Uterus (tissue), 2 donors: ENCODE measurements at regions not wholly inside any gene's neighbourhood (a gene's known extent, or its start where the extent isn't known, plus 50 kb on each side); places are given as distances from the start of the nearest gene placed in this dataset.

ENCODE experiments used
- CTCF ChIP-seq, 4 experiments: fragments of 200-600 bp in 2 of 4; fragments of 450-650 bp in 2 of 4; sonication (generic) in 2 of 4; IDR thresholded peaks; one replicate each; pipeline ENCODE4 v1.5.1; 2016 to 2019; ENCODE audit warnings: antibody characterized with exemption in 4 of 4, mild to moderate bottlenecking in 2 of 4, moderate library complexity in 1 of 4
- POLR2A ChIP-seq, 2 donors: fragments of 450-650 bp; IDR thresholded peaks; one replicate each; pipeline ENCODE4 v1.6.1; 2016; ENCODE audit warnings: antibody characterized with exemption in 2 of 2, mild to moderate bottlenecking in 1 of 2, moderate library complexity in 1 of 2

GRCh38 chr5:121795511-121795910 is 56.2 kb upstream of the FTMT start:
- TF ChIP-seq CTCF (IDR thresholded peaks at IDR 0.05) (no peak), POLR2A (IDR thresholded peaks at IDR 0.05) (no peak)
